ENCODE measurements at regions not wholly inside any gene's neighbourhood (a gene's known extent, or its start where the extent isn't known, plus 50 kb on each side); places are given as distances from the start of the nearest gene placed in this dataset.

DNA sequence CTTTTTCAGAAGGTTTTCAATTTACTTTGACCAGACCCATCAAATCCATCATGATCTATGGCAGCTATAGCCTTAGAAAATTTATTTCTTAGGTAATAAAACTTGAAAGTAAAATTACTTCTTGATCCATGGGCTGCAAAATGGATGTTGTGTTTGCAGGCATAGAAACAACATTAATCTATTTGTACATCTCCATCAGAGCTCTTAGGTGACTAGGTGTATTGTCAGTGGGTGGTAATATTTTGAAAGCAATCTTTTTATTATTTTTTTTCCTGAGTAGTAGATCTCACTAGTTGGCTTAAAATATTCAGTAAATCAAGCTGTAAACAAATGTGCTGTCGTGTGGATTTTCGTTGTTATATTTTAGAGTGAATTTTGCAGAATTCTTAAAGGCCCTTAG, 710.0 kb downstream of the SLITRK6 start:
- DNase-seq (ENCODE audit: low read depth, low spot score), result no peak
- CTCF ChIA-PET, result no interaction called here
- POLR2A ChIA-PET, result no interaction called here
- TF ChIP-seq, protein P1, sequence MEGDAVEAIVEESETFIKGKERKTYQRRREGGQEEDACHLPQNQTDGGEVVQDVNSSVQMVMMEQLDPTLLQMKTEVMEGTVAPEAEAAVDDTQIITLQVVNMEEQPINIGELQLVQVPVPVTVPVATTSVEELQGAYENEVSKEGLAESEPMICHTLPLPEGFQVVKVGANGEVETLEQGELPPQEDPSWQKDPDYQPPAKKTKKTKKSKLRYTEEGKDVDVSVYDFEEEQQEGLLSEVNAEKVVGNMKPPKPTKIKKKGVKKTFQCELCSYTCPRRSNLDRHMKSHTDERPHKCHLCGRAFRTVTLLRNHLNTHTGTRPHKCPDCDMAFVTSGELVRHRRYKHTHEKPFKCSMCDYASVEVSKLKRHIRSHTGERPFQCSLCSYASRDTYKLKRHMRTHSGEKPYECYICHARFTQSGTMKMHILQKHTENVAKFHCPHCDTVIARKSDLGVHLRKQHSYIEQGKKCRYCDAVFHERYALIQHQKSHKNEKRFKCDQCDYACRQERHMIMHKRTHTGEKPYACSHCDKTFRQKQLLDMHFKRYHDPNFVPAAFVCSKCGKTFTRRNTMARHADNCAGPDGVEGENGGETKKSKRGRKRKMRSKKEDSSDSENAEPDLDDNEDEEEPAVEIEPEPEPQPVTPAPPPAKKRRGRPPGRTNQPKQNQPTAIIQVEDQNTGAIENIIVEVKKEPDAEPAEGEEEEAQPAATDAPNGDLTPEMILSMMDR (IDR thresholded peaks at IDR 0.05; ENCODE audit: low read depth, low read length), result no peak
- H3K27ac ChIP-seq (ENCODE audit: low read depth, low read length), result no peak overlapping the region
- H3K9me3 ChIP-seq (ENCODE audit: control insufficient read depth, insufficient read depth, low read length), result no peaks in the 10 kb centered on the region
- no peak overlapping the region for H3K4me3 ChIP-seq (ENCODE audit: low read depth, low read length)
- no peaks in the 10 kb centered on the region for H3K27me3 ChIP-seq (ENCODE audit: control insufficient read depth, insufficient read depth, low read length)

DNA sequence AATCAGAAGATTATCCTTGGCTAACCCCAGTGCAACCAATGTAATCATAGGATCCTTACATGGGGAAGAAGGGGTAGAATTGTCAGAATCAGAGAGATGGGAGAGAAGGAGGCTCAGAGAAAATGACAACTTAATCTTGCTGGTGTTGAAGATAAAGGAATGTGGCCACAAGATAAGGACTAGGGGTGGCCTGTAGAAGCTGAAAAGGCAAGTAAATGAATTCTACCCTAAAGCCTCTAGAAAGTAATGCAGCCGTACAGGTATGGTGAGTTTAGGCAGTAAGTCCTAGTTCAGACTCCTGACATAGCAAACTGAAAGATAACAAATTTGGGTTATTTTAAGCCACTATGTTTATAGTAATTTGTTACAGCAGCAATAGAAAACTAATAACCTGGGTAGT, 718.5 kb downstream of the SLITRK6 start:
- ChIA-PET POLR2A (no interaction called here), CTCF (no interaction called here)
- H3K9me3 ChIP-seq (ENCODE audit: control insufficient read depth, insufficient read depth, low read length), result no peaks in the 10 kb centered on the region
- no peak overlapping the region for H3K4me3 ChIP-seq (ENCODE audit: low read depth, low read length)
- H3K27ac ChIP-seq (ENCODE audit: low read depth, low read length), result no peak overlapping the region
- no peaks in the 10 kb centered on the region for H3K27me3 ChIP-seq (ENCODE audit: control insufficient read depth, insufficient read depth, low read length)
- no peak for DNase-seq (ENCODE audit: low read depth, low spot score)
- TF ChIP-seq, protein P1 (IDR thresholded peaks at IDR 0.05; ENCODE audit: low read depth, low read length), result no peak

DNA sequence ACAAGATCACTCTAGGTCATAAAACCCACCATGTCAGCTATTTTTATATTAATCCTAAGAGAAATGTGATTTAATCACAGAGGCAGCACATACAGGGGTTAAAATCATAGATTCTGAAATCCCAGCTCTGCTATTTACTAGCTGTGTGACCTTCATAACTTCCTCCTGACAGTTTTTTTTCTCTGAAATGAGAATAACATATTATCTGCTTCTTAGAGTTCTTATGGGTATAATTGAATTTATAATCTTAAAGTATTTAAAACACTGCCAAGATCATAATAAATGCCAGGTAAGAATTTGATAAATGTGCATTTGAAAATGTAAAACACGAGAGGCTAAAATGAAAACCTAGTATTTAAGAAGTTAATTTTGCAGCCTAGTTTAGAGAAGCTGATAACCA, 722.9 kb downstream of the SLITRK6 start:
- Histone ChIP-seq H3K27ac (ENCODE audit: low read depth, low read length) (no peak overlapping the region), H3K27me3 (ENCODE audit: control insufficient read depth, insufficient read depth, low read length) (no peaks in the 10 kb centered on the region), H3K4me3 (ENCODE audit: low read depth, low read length) (no peak overlapping the region), H3K9me3 (ENCODE audit: control insufficient read depth, insufficient read depth, low read length) (no peaks in the 10 kb centered on the region)
- ChIA-PET CTCF (no interaction called here), POLR2A (no interaction called here)
- DNase-seq (ENCODE audit: low read depth, low spot score), result no peak
- TF ChIP-seq, protein P1 (IDR thresholded peaks at IDR 0.05; ENCODE audit: low read depth, low read length), result no peak

DNA sequence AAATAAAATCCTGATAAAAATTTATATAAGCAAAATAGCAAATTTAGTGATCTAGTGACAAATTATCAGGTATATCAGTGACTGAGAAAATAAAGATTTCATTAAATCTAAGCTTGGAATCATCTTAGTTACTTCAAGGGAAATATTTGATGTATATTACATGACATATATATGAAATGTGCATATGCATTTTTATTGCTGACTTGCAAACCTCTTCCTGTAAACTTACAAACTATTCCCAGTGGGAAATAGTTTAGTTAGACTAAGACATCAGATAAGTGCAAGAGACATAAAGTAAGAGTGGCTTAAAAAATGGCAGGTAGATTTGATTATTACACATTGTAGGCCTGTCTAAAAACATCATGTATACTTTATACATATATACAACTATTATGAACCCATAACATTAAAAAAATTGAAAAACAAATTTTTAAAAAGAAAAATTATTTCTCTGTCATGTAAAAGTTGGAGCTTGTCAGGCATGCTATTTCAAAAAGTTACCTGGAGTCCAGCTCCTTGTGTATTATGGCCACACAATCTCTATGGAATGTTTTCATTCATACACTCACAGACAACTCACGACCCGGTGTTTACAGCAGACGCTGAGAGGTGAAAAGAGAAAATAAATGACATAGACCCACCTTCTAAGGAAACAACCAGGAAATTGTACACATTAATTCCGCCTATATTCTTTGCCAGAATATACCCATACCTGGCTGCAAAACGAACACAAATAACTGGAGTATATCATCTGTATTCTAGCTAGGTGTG, 724.5 kb downstream of the SLITRK6 start:
- TF ChIP-seq, protein P1 (IDR thresholded peaks at IDR 0.05; ENCODE audit: low read depth, low read length), result no peak
- CTCF ChIA-PET, result no interaction called here
- DNase-seq (ENCODE audit: low read depth, low spot score), result no peak
- POLR2A ChIA-PET, result no interaction called here
- Histone ChIP-seq H3K27ac (ENCODE audit: low read depth, low read length) (no peak overlapping the region), H3K4me3 (ENCODE audit: low read depth, low read length) (no peak overlapping the region), H3K27me3 (ENCODE audit: control insufficient read depth, insufficient read depth, low read length) (no peaks in the 10 kb centered on the region), H3K9me3 (ENCODE audit: control insufficient read depth, insufficient read depth, low read length) (no peaks in the 10 kb centered on the region)

DNA sequence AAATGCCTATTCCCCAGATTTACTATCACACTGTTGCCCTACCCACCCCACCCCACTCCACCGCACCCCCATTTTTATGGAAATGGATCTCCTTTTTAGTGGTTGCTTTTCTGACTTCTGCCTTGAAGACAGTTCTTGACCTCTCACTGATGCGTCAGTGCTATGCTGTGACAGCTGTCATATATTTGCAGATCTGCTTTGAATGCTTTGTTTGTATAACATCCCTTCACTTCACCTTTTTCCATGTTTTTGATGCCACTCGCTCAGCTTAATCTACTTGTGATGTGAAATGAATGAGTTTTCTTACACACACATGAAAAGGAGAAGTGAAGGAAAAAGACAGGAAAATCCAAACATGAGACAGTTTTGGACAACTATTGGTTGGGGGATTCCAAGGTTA, 731.0 kb downstream of the SLITRK6 start:
- ChIA-PET CTCF (no interaction called here), POLR2A (no interaction called here)
- Histone ChIP-seq H3K9me3 (ENCODE audit: control insufficient read depth, insufficient read depth, low read length) (no peaks in the 10 kb centered on the region), H3K27me3 (ENCODE audit: control insufficient read depth, insufficient read depth, low read length) (no peaks in the 10 kb centered on the region), H3K27ac (ENCODE audit: low read depth, low read length) (no peak overlapping the region), H3K4me3 (ENCODE audit: low read depth, low read length) (no peak overlapping the region)
- no peak for DNase-seq (ENCODE audit: low read depth, low spot score)
- TF ChIP-seq, protein P1 (IDR thresholded peaks at IDR 0.05; ENCODE audit: low read depth, low read length), result no peak
